ENCODE measurements at regions not wholly inside any gene's neighbourhood (a gene's known extent, or its start where the extent isn't known, plus 50 kb on each side); places are given as distances from the start of the nearest gene placed in this dataset.

DNA sequence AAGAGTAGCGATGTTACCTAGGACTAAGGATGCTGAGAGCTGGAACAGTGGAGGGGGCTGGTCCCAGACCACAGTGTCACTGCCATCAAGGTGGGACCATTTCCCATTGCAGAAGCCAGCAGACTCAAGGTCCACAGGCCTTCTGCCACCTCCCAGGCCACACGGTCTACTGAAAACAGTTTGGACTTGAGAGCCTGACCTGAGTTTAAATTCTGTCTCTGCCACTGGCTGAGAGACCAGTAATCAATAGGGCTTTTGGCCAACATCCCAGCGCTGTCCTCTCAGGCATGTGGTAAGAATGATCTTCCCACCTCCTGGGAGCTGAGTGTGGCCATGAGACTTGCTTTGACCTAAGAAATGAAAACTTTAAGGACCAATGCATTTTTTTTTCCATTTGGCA lies 331.4 kb upstream of the CDH5 start:
- TF ChIP-seq POLR2AphosphoS5 (IDR thresholded peaks at IDR 0.05; ENCODE audit: low read depth, low read length) (no peak), POU2F2 (IDR thresholded peaks at IDR 0.05; ENCODE audit: low read depth, low read length) (no peak), POLR2A (IDR thresholded peaks at IDR 0.05; ENCODE audit: low read depth, low read length) (no peak), SPI1 (IDR thresholded peaks at IDR 0.05; ENCODE audit: low read depth, low read length) (no peak)
